ENCODE measurements at regions not wholly inside any gene's neighbourhood (a gene's known extent, or its start where the extent isn't known, plus 50 kb on each side); places are given as distances from the start of the nearest gene placed in this dataset.

DNA sequence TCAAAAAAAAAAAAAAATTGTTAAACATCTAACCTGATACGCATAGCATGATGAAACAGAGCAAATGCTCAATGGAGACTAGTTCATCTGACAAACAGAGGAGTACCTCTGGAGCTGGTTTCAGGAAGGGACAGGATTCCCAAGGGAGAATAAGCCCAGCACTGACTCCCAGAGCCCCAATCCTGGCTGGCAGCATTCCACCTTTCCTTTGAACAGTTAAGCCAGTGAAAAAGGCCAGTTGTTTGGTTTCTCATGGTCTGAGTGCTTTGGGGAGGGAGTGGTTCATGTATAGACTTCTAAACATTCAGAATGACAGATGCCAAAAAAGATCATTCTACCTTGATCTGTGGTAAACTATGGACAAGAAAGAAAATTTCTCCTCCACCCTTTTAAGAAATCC lies 277.9 kb upstream of the RARB start:
- BruUV-seq (replicated peaks), result no TSS peak
- RAD21 ChIA-PET (ENCODE audit: unreplicated experiment), result no interaction called here
- intact Hi-C loops (cut with micrococcal nuclease; ENCODE audit: unreplicated experiment) (no loop called here), in situ Hi-C loops (cut with MboI) (no loop called here)
- ATAC-seq, result no peak
- Histone ChIP-seq H3K4me2 (ENCODE audit: control insufficient read depth, insufficient read depth) (no peak overlapping the region), H4K20me1 (ENCODE audit: control insufficient read depth, insufficient read depth) (no peaks in the 10 kb centered on the region), H3K9me3 (replicated peaks; ENCODE audit: control insufficient read depth, insufficient read depth, low read length) (no peaks in the 10 kb centered on the region), H3K4me1 (ENCODE audit: control insufficient read depth, insufficient read depth, low read length) (no peaks in the 10 kb centered on the region), H3K79me2 (ENCODE audit: control insufficient read depth, insufficient read depth, low read length) (no peaks in the 10 kb centered on the region), H3K4me3 (no peak overlapping the region), H3K27ac (ENCODE audit: control insufficient read depth, insufficient read depth) (no peak overlapping the region), H2AFZ (ENCODE audit: control insufficient read depth, low read depth, low read length) (no peak overlapping the region), H3K36me3 (ENCODE audit: control insufficient read depth in 2 of 2, insufficient read depth in 2 of 2, low read length in 1 of 2) (no peaks in the 10 kb centered on the region), H3K27me3 (replicated peaks in 1 of 2; ENCODE audit: control insufficient read depth in 2 of 2, insufficient read depth in 2 of 2, low read length in 1 of 2) (no peaks in the 10 kb centered on the region), H3K9ac (ENCODE audit: control insufficient read depth, insufficient read depth, low read length) (no peak overlapping the region)
- FAIRE-seq, result no peak
- SMC1A ChIA-PET (ENCODE audit: uncharacterized antibody, unreplicated experiment), result no interaction called here
- CTCF ChIA-PET, result no interaction called here
- DNase-seq (ENCODE audit: low read depth, low spot score), result no peak
- POLR2A ChIA-PET, result no interaction called here
- 33% methylated on average over 1 of the region's 1 CpG for WGBS (ENCODE audit: insufficient coverage, insufficient replicate concordance, low lambda C conversion rate, missing lambda C conversion rate)
- TF ChIP-seq TARDBP (IDR thresholded peaks at IDR 0.05; ENCODE audit: borderline replicate concordance), result no peak
- TF ChIP-seq CREB1 (IDR thresholded peaks at IDR 0.05; ENCODE audit: low read depth), result no peak
- TF ChIP-seq SREBF1 (IDR thresholded peaks at IDR 0.05; ENCODE audit: low read length), result no peak
- TF ChIP-seq EGR1 (IDR thresholded peaks at IDR 0.05; ENCODE audit: borderline replicate concordance in 1 of 2, low read depth in 2 of 2, low read length in 2 of 2), result no peak
- TF ChIP-seq, protein P1, sequence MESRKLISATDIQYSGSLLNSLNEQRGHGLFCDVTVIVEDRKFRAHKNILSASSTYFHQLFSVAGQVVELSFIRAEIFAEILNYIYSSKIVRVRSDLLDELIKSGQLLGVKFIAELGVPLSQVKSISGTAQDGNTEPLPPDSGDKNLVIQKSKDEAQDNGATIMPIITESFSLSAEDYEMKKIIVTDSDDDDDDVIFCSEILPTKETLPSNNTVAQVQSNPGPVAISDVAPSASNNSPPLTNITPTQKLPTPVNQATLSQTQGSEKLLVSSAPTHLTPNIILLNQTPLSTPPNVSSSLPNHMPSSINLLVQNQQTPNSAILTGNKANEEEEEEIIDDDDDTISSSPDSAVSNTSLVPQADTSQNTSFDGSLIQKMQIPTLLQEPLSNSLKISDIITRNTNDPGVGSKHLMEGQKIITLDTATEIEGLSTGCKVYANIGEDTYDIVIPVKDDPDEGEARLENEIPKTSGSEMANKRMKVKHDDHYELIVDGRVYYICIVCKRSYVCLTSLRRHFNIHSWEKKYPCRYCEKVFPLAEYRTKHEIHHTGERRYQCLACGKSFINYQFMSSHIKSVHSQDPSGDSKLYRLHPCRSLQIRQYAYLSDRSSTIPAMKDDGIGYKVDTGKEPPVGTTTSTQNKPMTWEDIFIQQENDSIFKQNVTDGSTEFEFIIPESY (IDR thresholded peaks at IDR 0.05), result no peak
- TF ChIP-seq IRF4 (IDR thresholded peaks at IDR 0.05; ENCODE audit: low read depth, low read length), result no peak
- no peak for TF ChIP-seq BCL11A (IDR thresholded peaks at IDR 0.05; ENCODE audit: low read depth, low read length)
- TF ChIP-seq NFYA (IDR thresholded peaks at IDR 0.05; ENCODE audit: borderline replicate concordance, low read depth, low read length), result no peak
- TF ChIP-seq, protein P2, sequence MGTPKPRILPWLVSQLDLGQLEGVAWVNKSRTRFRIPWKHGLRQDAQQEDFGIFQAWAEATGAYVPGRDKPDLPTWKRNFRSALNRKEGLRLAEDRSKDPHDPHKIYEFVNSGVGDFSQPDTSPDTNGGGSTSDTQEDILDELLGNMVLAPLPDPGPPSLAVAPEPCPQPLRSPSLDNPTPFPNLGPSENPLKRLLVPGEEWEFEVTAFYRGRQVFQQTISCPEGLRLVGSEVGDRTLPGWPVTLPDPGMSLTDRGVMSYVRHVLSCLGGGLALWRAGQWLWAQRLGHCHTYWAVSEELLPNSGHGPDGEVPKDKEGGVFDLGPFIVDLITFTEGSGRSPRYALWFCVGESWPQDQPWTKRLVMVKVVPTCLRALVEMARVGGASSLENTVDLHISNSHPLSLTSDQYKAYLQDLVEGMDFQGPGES (IDR thresholded peaks at IDR 0.05), result no peak
- TF ChIP-seq, protein P3, sequence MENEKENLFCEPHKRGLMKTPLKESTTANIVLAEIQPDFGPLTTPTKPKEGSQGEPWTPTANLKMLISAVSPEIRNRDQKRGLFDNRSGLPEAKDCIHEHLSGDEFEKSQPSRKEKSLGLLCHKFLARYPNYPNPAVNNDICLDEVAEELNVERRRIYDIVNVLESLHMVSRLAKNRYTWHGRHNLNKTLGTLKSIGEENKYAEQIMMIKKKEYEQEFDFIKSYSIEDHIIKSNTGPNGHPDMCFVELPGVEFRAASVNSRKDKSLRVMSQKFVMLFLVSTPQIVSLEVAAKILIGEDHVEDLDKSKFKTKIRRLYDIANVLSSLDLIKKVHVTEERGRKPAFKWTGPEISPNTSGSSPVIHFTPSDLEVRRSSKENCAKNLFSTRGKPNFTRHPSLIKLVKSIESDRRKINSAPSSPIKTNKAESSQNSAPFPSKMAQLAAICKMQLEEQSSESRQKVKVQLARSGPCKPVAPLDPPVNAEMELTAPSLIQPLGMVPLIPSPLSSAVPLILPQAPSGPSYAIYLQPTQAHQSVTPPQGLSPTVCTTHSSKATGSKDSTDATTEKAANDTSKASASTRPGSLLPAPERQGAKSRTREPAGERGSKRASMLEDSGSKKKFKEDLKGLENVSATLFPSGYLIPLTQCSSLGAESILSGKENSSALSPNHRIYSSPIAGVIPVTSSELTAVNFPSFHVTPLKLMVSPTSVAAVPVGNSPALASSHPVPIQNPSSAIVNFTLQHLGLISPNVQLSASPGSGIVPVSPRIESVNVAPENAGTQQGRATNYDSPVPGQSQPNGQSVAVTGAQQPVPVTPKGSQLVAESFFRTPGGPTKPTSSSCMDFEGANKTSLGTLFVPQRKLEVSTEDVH (IDR thresholded peaks at IDR 0.05; ENCODE audit: low read depth, partially characterized antibody), result no peak
- TF ChIP-seq SP1 (IDR thresholded peaks at IDR 0.05; ENCODE audit: low read depth, low read length), result no peak
- TF ChIP-seq ZBED1 (IDR thresholded peaks at IDR 0.05; ENCODE audit: borderline replicate concordance), result no peak
- TF ChIP-seq ETV6 (conservative IDR thresholded peaks at IDR 0.05 in 1 of 2, IDR thresholded peaks at IDR 0.05 in 1 of 2; ENCODE audit: borderline replicate concordance in 1 of 2, low read depth in 1 of 2), result no peak
- TF ChIP-seq TCF7 (IDR thresholded peaks at IDR 0.05; ENCODE audit: borderline replicate concordance), result no peak
- TF ChIP-seq, protein P4, sequence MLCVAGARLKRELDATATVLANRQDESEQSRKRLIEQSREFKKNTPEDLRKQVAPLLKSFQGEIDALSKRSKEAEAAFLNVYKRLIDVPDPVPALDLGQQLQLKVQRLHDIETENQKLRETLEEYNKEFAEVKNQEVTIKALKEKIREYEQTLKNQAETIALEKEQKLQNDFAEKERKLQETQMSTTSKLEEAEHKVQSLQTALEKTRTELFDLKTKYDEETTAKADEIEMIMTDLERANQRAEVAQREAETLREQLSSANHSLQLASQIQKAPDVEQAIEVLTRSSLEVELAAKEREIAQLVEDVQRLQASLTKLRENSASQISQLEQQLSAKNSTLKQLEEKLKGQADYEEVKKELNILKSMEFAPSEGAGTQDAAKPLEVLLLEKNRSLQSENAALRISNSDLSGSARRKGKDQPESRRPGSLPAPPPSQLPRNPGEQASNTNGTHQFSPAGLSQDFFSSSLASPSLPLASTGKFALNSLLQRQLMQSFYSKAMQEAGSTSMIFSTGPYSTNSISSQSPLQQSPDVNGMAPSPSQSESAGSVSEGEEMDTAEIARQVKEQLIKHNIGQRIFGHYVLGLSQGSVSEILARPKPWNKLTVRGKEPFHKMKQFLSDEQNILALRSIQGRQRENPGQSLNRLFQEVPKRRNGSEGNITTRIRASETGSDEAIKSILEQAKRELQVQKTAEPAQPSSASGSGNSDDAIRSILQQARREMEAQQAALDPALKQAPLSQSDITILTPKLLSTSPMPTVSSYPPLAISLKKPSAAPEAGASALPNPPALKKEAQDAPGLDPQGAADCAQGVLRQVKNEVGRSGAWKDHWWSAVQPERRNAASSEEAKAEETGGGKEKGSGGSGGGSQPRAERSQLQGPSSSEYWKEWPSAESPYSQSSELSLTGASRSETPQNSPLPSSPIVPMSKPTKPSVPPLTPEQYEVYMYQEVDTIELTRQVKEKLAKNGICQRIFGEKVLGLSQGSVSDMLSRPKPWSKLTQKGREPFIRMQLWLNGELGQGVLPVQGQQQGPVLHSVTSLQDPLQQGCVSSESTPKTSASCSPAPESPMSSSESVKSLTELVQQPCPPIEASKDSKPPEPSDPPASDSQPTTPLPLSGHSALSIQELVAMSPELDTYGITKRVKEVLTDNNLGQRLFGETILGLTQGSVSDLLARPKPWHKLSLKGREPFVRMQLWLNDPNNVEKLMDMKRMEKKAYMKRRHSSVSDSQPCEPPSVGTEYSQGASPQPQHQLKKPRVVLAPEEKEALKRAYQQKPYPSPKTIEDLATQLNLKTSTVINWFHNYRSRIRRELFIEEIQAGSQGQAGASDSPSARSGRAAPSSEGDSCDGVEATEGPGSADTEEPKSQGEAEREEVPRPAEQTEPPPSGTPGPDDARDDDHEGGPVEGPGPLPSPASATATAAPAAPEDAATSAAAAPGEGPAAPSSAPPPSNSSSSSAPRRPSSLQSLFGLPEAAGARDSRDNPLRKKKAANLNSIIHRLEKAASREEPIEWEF (IDR thresholded peaks at IDR 0.05; ENCODE audit: insufficient replicate concordance, low read depth, low read length), result no peak
- no peak for TF ChIP-seq GABPA (IDR thresholded peaks at IDR 0.05; ENCODE audit: low read depth)

Data from GM12878 (cell line).